ENCODE measurements at regions not wholly inside any gene's neighbourhood (a gene's known extent, or its start where the extent isn't known, plus 50 kb on each side); places are given as distances from the start of the nearest gene placed in this dataset.

- H2BK12ac ChIP-seq (ENCODE audit: low read depth, low read length) = no peak overlapping the region
- H3K79me1 ChIP-seq (ENCODE audit: low read depth, low read length) = no peaks in the 10 kb centered on the region
- H3K36me3 ChIP-seq (ENCODE audit: control insufficient read depth in 2 of 4, insufficient read depth in 4 of 4, low read length in 3 of 4) = no peaks in the 10 kb centered on the region
- H3K4ac ChIP-seq (replicated peaks; ENCODE audit: insufficient read length, low read depth, low read length) = no peak overlapping the region
- peak overlapping the region; percentile 93 for H2AFZ ChIP-seq (ENCODE audit: low read length)
- H3K4me1 ChIP-seq (replicated peaks in 1 of 4; ENCODE audit: control insufficient read depth in 3 of 4, insufficient read depth in 4 of 4, low read length in 3 of 4) = peaks cover 0 to 4% (median 2%) of the 10 kb centered on the region in 4 experiments; a peak in 3 of 7 replicates
- no peak overlapping the region for H3K9ac ChIP-seq (replicated peaks in 1 of 4; ENCODE audit: extremely low read depth in 1 of 4, low read depth in 3 of 4, low read length in 3 of 4)
- H3K27ac ChIP-seq (ENCODE audit: low read depth, low read length) = no peak overlapping the region
- H3K56ac ChIP-seq (replicated peaks; ENCODE audit: insufficient read length, low read depth, low read length) = no peak overlapping the region
- no peak overlapping the region for H3K18ac ChIP-seq (ENCODE audit: extremely low read depth, low read length)
- FAIRE-seq = peak; percentile 92
- H2BK5ac ChIP-seq (ENCODE audit: low read depth, low read length) = no peak overlapping the region
- DNase-seq (ENCODE audit: low read depth in 1 of 2, low spot score in 2 of 2) = peak; percentile 13 to 70
- no peak overlapping the region for H3K4me3 ChIP-seq (ENCODE audit: extremely low read depth in 1 of 4, insufficient read depth in 2 of 4, low read depth in 3 of 4, low read length in 4 of 4)
- no peak overlapping the region for H4K91ac ChIP-seq (replicated peaks; ENCODE audit: insufficient read length, low read length)
- no peaks in the 10 kb centered on the region for H3K9me3 ChIP-seq (ENCODE audit: insufficient read depth in 2 of 2, low read depth in 1 of 2, low read length in 1 of 2)
- H3K14ac ChIP-seq (ENCODE audit: insufficient read length) = no peak overlapping the region
- no peak overlapping the region for H2BK20ac ChIP-seq (ENCODE audit: low read length)
- ChIA-PET CTCF (ENCODE audit: partially characterized antibody) (interaction anchor here (0.6 to 10.2 kb wide), 62 partner anchors 8 to 1643 kb away, joined by 3 to 128 read pairs (median 4); partner anchors contain the start of genes MAB21L3 and TENT5C), POLR2A (ENCODE audit: partially characterized antibody) (interaction anchor here (0.6 to 0.8 kb wide), 2 partner anchors 148 to 281 kb away, joined by 3 to 4 read pairs; no protein-coding TSS in a partner anchor)
- no peaks in the 10 kb centered on the region for H3K79me2 ChIP-seq (ENCODE audit: control insufficient read depth in 1 of 2, insufficient read depth in 2 of 2, low read length in 2 of 2)
- peaks cover 4% of the 10 kb centered on the region for H3K23me2 ChIP-seq (ENCODE audit: low read depth, low read length)
- no peak overlapping the region for H4K5ac ChIP-seq (ENCODE audit: insufficient read length, low read depth, low read length)
- no peak overlapping the region for H2BK15ac ChIP-seq (ENCODE audit: low read length)
- H3K23ac ChIP-seq (ENCODE audit: insufficient read length) = no peak overlapping the region
- no peak overlapping the region for H2AK5ac ChIP-seq (ENCODE audit: low read depth, low read length)
- WGBS, 2 experiments (ENCODE audit: extremely low coverage in 1 of 2, insufficient coverage in 1 of 2, insufficient read length in 1 of 2, insufficient replicate concordance in 2 of 2, low coverage in 1 of 2, low lambda C conversion rate in 2 of 2, missing lambda C conversion rate in 1 of 2) = 29% methylated on average over 9 of the region's 9 CpGs; no CpG with 5 or more reads in 1 of the 2 experiments
- no peaks in the 10 kb centered on the region for H4K20me1 ChIP-seq (replicated peaks in 1 of 2; ENCODE audit: control insufficient read depth in 1 of 2, insufficient read depth in 2 of 2, low read length in 2 of 2)
- peak overlapping the region in 1 of 2 experiments; percentile 6; a peak in 1 of 4 replicates for H3K4me2 ChIP-seq (ENCODE audit: insufficient read depth in 1 of 2, low read depth in 2 of 2, low read length in 2 of 2)
- H3K27me3 ChIP-seq (replicated peaks in 1 of 4; ENCODE audit: control insufficient read depth in 3 of 4, extremely low read depth in 1 of 4, insufficient read depth in 3 of 4, low read length in 3 of 4) = no peaks in the 10 kb centered on the region
- no peak overlapping the region for H2BK120ac ChIP-seq (replicated peaks; ENCODE audit: low read depth, low read length)
- no peak overlapping the region; the same call in 1 of the 2 replicates for H4K8ac ChIP-seq (ENCODE audit: extremely low read depth, insufficient read depth, low read length)
- TF ChIP-seq GABPA (IDR thresholded peaks at IDR 0.05; ENCODE audit: borderline replicate concordance, insufficient read depth, low read length) = no peak
- TF ChIP-seq SIN3A (conservative IDR thresholded peaks at IDR 0.05 in 1 of 2, IDR thresholded peaks at IDR 0.05 in 1 of 2; ENCODE audit: low read depth in 1 of 2, low read length in 2 of 2) = no peak
- TF ChIP-seq HDAC6 (IDR thresholded peaks at IDR 0.05; ENCODE audit: low read depth, low read length) = no peak
- no peak for TF ChIP-seq POU5F1 (IDR thresholded peaks at IDR 0.05; ENCODE audit: low read depth, low read length)
- TF ChIP-seq SIRT6 (IDR thresholded peaks at IDR 0.05; ENCODE audit: low read length) = no peak
- TF ChIP-seq RBBP5 (IDR thresholded peaks at IDR 0.05; ENCODE audit: borderline replicate concordance, low read depth, low read length) = no peak
- TF ChIP-seq TEAD4 (IDR thresholded peaks at IDR 0.05; ENCODE audit: low read depth, low read length) = no peak
- TF ChIP-seq EP300 (IDR thresholded peaks at IDR 0.05; ENCODE audit: borderline replicate concordance in 1 of 2, low read depth in 2 of 2, low read length in 2 of 2) = no peak
- TF ChIP-seq, protein P1, sequence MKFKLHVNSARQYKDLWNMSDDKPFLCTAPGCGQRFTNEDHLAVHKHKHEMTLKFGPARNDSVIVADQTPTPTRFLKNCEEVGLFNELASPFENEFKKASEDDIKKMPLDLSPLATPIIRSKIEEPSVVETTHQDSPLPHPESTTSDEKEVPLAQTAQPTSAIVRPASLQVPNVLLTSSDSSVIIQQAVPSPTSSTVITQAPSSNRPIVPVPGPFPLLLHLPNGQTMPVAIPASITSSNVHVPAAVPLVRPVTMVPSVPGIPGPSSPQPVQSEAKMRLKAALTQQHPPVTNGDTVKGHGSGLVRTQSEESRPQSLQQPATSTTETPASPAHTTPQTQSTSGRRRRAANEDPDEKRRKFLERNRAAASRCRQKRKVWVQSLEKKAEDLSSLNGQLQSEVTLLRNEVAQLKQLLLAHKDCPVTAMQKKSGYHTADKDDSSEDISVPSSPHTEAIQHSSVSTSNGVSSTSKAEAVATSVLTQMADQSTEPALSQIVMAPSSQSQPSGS (IDR thresholded peaks at IDR 0.05; ENCODE audit: low read length) = no peak
Observed at GRCh38 chr1:117754061-117754969, 148.5 kb downstream of the TENT5C start.

All from H1 (cell line).